Liver (tissue), 8 donors: ENCODE measurements at regions not wholly inside any gene's neighbourhood (a gene's known extent, or its start where the extent isn't known, plus 50 kb on each side); places are given as distances from the start of the nearest gene placed in this dataset.

Source experiments
- DNase-seq: peaks from one replicate; pipeline ENCODE4 v3.0.0-alpha.2; 2017; ENCODE audit warnings: low spot score
- H3K27ac ChIP-seq, 2 donors: one replicate each; pipeline ENCODE4 v1.7.0; 2013; ENCODE audit warnings: inconsistent platforms in 2 of 2, low read length in 2 of 2, control low read depth in 1 of 2, low read depth in 1 of 2, mild to moderate bottlenecking in 1 of 2
- H3K27me3 ChIP-seq, 4 donors: one replicate each; pipeline versions ENCODE4 v1.6.1 to v1.7.0; 2013; ENCODE audit warnings: low read length in 3 of 4, inconsistent platforms in 1 of 4, mild to moderate bottlenecking in 1 of 4, moderate library complexity in 1 of 4; ENCODE audit not compliant: control insufficient read depth in 4 of 4, insufficient read depth in 4 of 4
- H3K36me3 ChIP-seq, 4 donors: one replicate each; pipeline versions ENCODE4 v1.6.1 to v1.7.0; 2013; ENCODE audit warnings: low read length in 3 of 4, mild to moderate bottlenecking in 3 of 4, low read depth in 1 of 4, moderate library complexity in 1 of 4; ENCODE audit not compliant: control insufficient read depth in 4 of 4, insufficient read depth in 3 of 4
- H3K4me1 ChIP-seq, 4 donors: one replicate each; pipeline versions ENCODE4 v1.6.1 to v1.7.0; 2013; ENCODE audit warnings: low read length in 3 of 4, mild to moderate bottlenecking in 3 of 4, moderate library complexity in 1 of 4; ENCODE audit not compliant: control insufficient read depth in 4 of 4, insufficient read depth in 4 of 4
- H3K4me3 ChIP-seq, 3 donors: one replicate each; pipeline versions ENCODE4 v1.6.1 to v1.7.0; 2013; ENCODE audit warnings: low read length in 3 of 3, control low read depth in 1 of 3, low read depth in 1 of 3, mild to moderate bottlenecking in 1 of 3
- H3K9ac ChIP-seq, 2 donors: one replicate each; pipeline ENCODE4 v1.7.0; 2013; ENCODE audit warnings: low read length in 2 of 2, mild to moderate bottlenecking in 2 of 2, moderate library complexity in 2 of 2, control low read depth in 1 of 2, low read depth in 1 of 2
- H3K9me3 ChIP-seq, 4 donors: one replicate each; pipeline versions ENCODE4 v1.6.1 to v1.7.0; 2013; ENCODE audit warnings: low read length in 3 of 4; ENCODE audit not compliant: control insufficient read depth in 4 of 4
- EGR1 ChIP-seq, 2 donors: IDR thresholded peaks; 2 replicates each; pipeline ENCODE4 v1.6.1; 2016 to 2018; ENCODE audit warnings: antibody characterized with exemption in 2 of 2, low read depth in 2 of 2
- FOXA1 ChIP-seq: IDR thresholded peaks from 2 replicates; pipeline ENCODE4 v1.6.1; 2016; ENCODE audit warnings: antibody characterized with exemption
- FOXA2 ChIP-seq: IDR thresholded peaks from 2 replicates; pipeline ENCODE4 v1.6.1; 2016; ENCODE audit warnings: antibody characterized with exemption
- GABPA ChIP-seq, 2 donors: IDR thresholded peaks in 1 of 2; conservative IDR thresholded peaks in 1 of 2; 2 replicates each; pipeline ENCODE4 v1.6.1; 2016; ENCODE audit warnings: antibody characterized with exemption in 2 of 2, mild to moderate bottlenecking in 1 of 2, moderate library complexity in 1 of 2
- HNF4A ChIP-seq, 2 donors: conservative IDR thresholded peaks; 2 replicates each; pipeline ENCODE4 v1.6.1; 2016; ENCODE audit warnings: antibody characterized with exemption in 2 of 2, mild to moderate bottlenecking in 2 of 2
- JUND ChIP-seq, 2 donors: IDR thresholded peaks; 2 replicates each; pipeline ENCODE4 v1.6.1; 2016; ENCODE audit warnings: antibody characterized with exemption in 2 of 2
- NR2F2 ChIP-seq: IDR thresholded peaks from 2 replicates; pipeline ENCODE4 v1.6.1; 2016; ENCODE audit warnings: antibody characterized with exemption
- RAD21 ChIP-seq, 2 donors: IDR thresholded peaks; 2 replicates each; pipeline ENCODE4 v1.6.1; 2016; ENCODE audit warnings: antibody characterized with exemption in 2 of 2, mild to moderate bottlenecking in 2 of 2
- RXRA ChIP-seq, 2 donors: IDR thresholded peaks; 2 replicates each; pipeline ENCODE4 v1.6.1; 2017 to 2018; ENCODE audit warnings: antibody characterized with exemption in 2 of 2, mild to moderate bottlenecking in 1 of 2
- SP1 ChIP-seq: IDR thresholded peaks from 2 replicates; pipeline ENCODE4 v1.6.1; 2018; ENCODE audit warnings: antibody characterized with exemption, mild to moderate bottlenecking
- TAF1 ChIP-seq: conservative IDR thresholded peaks from 2 replicates; pipeline ENCODE4 v1.6.1; 2016; ENCODE audit warnings: antibody characterized with exemption, mild to moderate bottlenecking
- YY1 ChIP-seq: IDR thresholded peaks from 2 replicates; pipeline ENCODE4 v1.6.1; 2016; ENCODE audit warnings: antibody characterized with exemption, mild to moderate bottlenecking
- WGBS: extraction: QIAGEN DNeasy Blood & Tissue Kit; methylation state at CpG from one replicate; pipeline ENCODE4 v1.1.7; 2013; 5-methylcytosine and 5-hydroxymethylcytosine counted together
- TF ChIP-seq, protein P1 (sequence below): IDR thresholded peaks from 2 replicates; pipeline ENCODE4 v1.6.1; 2016; ENCODE audit warnings: antibody characterized with exemption
- TF ChIP-seq, protein P2 (sequence below): IDR thresholded peaks from 2 replicates; pipeline ENCODE4 v1.6.1; 2016; ENCODE audit warnings: antibody characterized with exemption
- TF ChIP-seq, protein P3 (sequence below): fragments of 150-350 bp; IDR thresholded peaks from 2 replicates; pipeline ENCODE4 v1.5.1; 2017; ENCODE audit warnings: improper control_type of control experiment, low read depth, low read length; ENCODE audit not compliant: missing input control
- TF ChIP-seq, protein P4 (sequence below): IDR thresholded peaks from 2 replicates; pipeline ENCODE4 v1.6.1; 2016; ENCODE audit warnings: antibody characterized with exemption
- donor health status: healthy.
- donor health status: healthy.
- donor health status: healthy.
- donor health status: healthy.
- donor health status: healthy.

DNA sequence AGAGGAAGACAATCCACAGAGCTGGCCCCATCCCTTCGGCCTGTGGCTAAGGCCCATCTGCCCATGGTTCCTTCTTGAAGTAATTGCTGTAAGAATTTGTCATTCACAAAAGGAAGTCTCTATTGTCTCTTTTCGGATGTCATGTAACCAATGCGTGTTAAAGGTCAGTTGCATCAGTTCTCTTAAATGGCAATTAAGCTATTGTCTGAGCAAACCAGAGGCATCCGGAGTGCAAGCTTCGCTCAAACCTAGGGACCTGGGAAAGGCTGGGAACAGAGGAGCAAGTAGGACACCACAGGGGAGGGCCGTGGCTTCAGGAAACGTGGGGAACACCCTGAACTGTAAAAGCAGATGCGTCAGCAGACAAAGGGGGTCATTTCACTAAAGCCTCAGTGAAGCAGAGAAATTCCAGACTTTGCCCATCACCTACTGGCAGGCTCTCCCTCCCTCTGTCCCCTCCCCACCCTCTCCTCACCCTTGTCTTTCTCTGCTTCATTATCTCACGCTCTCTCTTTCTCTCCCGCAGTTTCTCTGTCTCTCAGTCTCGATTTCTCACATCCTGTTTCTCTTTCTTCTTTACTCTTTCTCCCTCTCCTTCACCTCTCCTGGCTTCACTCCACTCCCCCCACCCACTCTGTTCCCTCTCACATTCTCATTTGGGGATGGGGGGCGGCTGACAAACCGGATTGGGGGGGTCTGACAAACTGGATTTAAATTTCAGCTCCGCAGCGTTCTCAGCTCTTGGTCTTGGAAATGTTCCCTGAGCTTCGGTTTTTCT is 204.6 kb upstream of the TNP1 start:
- TF ChIP-seq NR2F2, result peak; percentile 58
- TF ChIP-seq, protein P1, sequence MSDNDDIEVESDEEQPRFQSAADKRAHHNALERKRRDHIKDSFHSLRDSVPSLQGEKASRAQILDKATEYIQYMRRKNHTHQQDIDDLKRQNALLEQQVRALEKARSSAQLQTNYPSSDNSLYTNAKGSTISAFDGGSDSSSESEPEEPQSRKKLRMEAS, result no peak
- H3K4me3 ChIP-seq, result no peak overlapping the region
- no peak for DNase-seq
- no peak overlapping the region for H3K27ac ChIP-seq
- WGBS, result 62% methylated on average over 16 of the region's 16 CpGs
- no peak overlapping the region for H3K9ac ChIP-seq
- no peaks in the 10 kb centered on the region for H3K9me3 ChIP-seq
- H3K27me3 ChIP-seq, result peaks cover 0 to 4% (median under 1%) of the 10 kb centered on the region in 4 donors
- H3K4me1 ChIP-seq, result no peaks in the 10 kb centered on the region
- no peaks in the 10 kb centered on the region for H3K36me3 ChIP-seq

DNA sequence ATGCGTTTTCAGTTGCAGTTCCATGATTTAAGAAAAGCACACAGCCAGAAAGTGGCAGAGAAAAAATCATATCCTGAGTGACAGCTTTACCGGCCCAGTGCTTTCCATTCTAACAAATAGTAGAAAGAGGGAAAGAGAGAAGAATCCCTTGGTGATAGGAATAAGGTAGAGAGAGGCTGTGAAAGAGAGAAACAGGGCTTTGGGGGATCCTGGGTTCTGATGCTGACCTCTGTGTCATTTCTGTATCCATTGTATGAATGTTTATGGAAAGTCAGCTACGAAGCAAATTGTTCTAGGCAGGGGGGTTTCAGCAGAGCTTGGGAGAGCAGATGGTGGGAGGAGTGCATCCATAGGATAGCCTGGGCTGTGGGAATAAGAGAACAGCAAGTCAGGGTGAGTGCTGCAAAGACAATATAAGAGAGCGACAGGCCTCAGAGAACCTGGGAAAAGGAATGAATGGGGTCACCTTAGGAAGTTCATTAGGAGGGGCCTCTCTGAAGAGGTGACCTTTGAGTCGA is 203.4 kb upstream of the TNP1 start:
- H3K27ac ChIP-seq, result no peak overlapping the region
- 83% methylated on average over 5 of the region's 5 CpGs for WGBS
- H3K27me3 ChIP-seq, result peaks cover 0 to 4% (median under 1%) of the 10 kb centered on the region in 4 donors
- TF ChIP-seq, protein P1, result no peak
- no peak for TF ChIP-seq EGR1 (IDR thresholded peaks at IDR 0.05; ENCODE audit: low read depth in 2 of 2)
- TF ChIP-seq, protein P2, sequence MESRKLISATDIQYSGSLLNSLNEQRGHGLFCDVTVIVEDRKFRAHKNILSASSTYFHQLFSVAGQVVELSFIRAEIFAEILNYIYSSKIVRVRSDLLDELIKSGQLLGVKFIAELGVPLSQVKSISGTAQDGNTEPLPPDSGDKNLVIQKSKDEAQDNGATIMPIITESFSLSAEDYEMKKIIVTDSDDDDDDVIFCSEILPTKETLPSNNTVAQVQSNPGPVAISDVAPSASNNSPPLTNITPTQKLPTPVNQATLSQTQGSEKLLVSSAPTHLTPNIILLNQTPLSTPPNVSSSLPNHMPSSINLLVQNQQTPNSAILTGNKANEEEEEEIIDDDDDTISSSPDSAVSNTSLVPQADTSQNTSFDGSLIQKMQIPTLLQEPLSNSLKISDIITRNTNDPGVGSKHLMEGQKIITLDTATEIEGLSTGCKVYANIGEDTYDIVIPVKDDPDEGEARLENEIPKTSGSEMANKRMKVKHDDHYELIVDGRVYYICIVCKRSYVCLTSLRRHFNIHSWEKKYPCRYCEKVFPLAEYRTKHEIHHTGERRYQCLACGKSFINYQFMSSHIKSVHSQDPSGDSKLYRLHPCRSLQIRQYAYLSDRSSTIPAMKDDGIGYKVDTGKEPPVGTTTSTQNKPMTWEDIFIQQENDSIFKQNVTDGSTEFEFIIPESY, result no peak
- no peak for TF ChIP-seq NR2F2
- TF ChIP-seq, protein P3, sequence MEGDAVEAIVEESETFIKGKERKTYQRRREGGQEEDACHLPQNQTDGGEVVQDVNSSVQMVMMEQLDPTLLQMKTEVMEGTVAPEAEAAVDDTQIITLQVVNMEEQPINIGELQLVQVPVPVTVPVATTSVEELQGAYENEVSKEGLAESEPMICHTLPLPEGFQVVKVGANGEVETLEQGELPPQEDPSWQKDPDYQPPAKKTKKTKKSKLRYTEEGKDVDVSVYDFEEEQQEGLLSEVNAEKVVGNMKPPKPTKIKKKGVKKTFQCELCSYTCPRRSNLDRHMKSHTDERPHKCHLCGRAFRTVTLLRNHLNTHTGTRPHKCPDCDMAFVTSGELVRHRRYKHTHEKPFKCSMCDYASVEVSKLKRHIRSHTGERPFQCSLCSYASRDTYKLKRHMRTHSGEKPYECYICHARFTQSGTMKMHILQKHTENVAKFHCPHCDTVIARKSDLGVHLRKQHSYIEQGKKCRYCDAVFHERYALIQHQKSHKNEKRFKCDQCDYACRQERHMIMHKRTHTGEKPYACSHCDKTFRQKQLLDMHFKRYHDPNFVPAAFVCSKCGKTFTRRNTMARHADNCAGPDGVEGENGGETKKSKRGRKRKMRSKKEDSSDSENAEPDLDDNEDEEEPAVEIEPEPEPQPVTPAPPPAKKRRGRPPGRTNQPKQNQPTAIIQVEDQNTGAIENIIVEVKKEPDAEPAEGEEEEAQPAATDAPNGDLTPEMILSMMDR, result no peak
- TF ChIP-seq SP1, result no peak
- TF ChIP-seq FOXA2, result no peak
- TF ChIP-seq, protein P4, sequence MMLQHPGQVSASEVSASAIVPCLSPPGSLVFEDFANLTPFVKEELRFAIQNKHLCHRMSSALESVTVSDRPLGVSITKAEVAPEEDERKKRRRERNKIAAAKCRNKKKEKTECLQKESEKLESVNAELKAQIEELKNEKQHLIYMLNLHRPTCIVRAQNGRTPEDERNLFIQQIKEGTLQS, result no peak
- no peak for TF ChIP-seq TAF1
- no peak for TF ChIP-seq YY1
- no peak for TF ChIP-seq RAD21 (IDR thresholded peaks at IDR 0.05)
- no peaks in the 10 kb centered on the region for H3K9me3 ChIP-seq
- H3K36me3 ChIP-seq, result no peaks in the 10 kb centered on the region
- no peak for DNase-seq
- H3K4me3 ChIP-seq, result no peak overlapping the region
- no peaks in the 10 kb centered on the region for H3K4me1 ChIP-seq
- no peak overlapping the region for H3K9ac ChIP-seq

DNA sequence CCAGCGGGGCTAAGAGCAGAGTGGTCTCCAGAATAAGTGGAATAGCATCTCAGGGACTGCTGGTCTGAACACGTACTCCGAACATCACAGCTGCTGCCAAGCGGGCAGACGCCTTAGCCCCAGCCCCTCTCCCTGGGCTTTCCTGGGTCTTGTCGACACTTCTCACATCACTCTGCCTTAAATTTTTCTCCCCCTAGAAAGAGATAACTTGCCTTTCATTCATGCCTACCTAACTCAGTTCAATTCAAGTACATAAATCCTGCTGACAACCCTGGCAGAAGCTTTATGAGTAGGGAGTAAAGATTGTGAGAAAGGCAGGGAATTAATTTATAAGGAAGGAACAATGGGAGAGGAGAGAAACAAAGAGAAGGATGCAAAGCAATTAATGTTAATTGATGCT is 202.9 kb upstream of the TNP1 start:
- no peaks in the 10 kb centered on the region for H3K36me3 ChIP-seq
- no peak overlapping the region for H3K4me3 ChIP-seq
- H3K9me3 ChIP-seq, result no peaks in the 10 kb centered on the region
- peaks cover 0 to 4% (median under 1%) of the 10 kb centered on the region in 4 donors for H3K27me3 ChIP-seq
- no peaks in the 10 kb centered on the region for H3K4me1 ChIP-seq
- H3K9ac ChIP-seq, result no peak overlapping the region
- no peak overlapping the region for H3K27ac ChIP-seq
- DNase-seq, result no peak
- WGBS, result 90% methylated on average over 6 of the region's 6 CpGs
- no peak for TF ChIP-seq TAF1
- TF ChIP-seq EGR1 (IDR thresholded peaks at IDR 0.05; ENCODE audit: low read depth in 2 of 2), result no peak
- no peak for TF ChIP-seq GABPA (IDR thresholded peaks at IDR 0.05 in 1 of 2, conservative IDR thresholded peaks at IDR 0.05 in 1 of 2)
- TF ChIP-seq, protein P4, result no peak
- TF ChIP-seq, protein P2, result no peak
- TF ChIP-seq FOXA1, result no peak
- no peak for TF ChIP-seq SP1
- no peak for TF ChIP-seq JUND (IDR thresholded peaks at IDR 0.05)
- no peak for TF ChIP-seq HNF4A (conservative IDR thresholded peaks at IDR 0.05)
- TF ChIP-seq RXRA (IDR thresholded peaks at IDR 0.05), result no peak
- TF ChIP-seq, protein P1, result no peak
- TF ChIP-seq FOXA2, result no peak
- no peak for TF ChIP-seq YY1
